Stimulated activated CD8-positive, alpha-beta memory T cell treated with anti-CD3 and anti-CD28 coated beads, Interleukin-4, amount 100 ng/mL, for 48 hours (primary cell): ENCODE measurements at regions not wholly inside any gene's neighbourhood (a gene's known extent, or its start where the extent isn't known, plus 50 kb on each side); places are given as distances from the start of the nearest gene placed in this dataset.
"Not testable (repeated sequence)": the region's sequence is repeated elsewhere in the genome, so short reads cannot be mapped to it uniquely, and the experiment has no call there.

Experiments
- DNase-seq: peaks from one replicate; pipeline ENCODE4 v3.0.0-alpha.2; 2020

- no peak for DNase-seq
These were observed 557.2 kb downstream of the KCTD12 start for GRCh38 chr13:76329004-76329403.

GRCh38 chr13:76326343-76326742 lies 559.9 kb downstream of the KCTD12 start:
- no peak for DNase-seq

- no peak for DNase-seq
These were observed 566.3 kb downstream of the KCTD12 start for GRCh38 chr13:76319921-76320320.

- DNase-seq: no peak
These were observed 569.1 kb downstream of the KCTD12 start for GRCh38 chr13:76316998-76317527.

- no peak for DNase-seq
These were observed 571.7 kb downstream of the KCTD12 start for GRCh38 chr13:76314495-76314894.

GRCh38 chr13:76307142-76307541 lies 579.1 kb downstream of the KCTD12 start:
- DNase-seq: no peak

GRCh38 chr13:76300688-76301087 lies 585.5 kb downstream of the KCTD12 start:
- DNase-seq: no peak

GRCh38 chr13:76297331-76297730 lies 588.9 kb downstream of the KCTD12 start:
- no peak for DNase-seq

- no peak for DNase-seq
These were observed 589.5 kb downstream of the KCTD12 start for GRCh38 chr13:76296751-76297150.

GRCh38 chr13:76295020-76295419 lies 591.2 kb downstream of the KCTD12 start:
- DNase-seq: not testable (repeated sequence)

- DNase-seq: no peak
These were observed 592.5 kb downstream of the KCTD12 start for GRCh38 chr13:76293751-76294150.

- no peak for DNase-seq
These were observed 592.9 kb downstream of the KCTD12 start for GRCh38 chr13:76293346-76293745.

- no peak for DNase-seq
These were observed 593.5 kb downstream of the KCTD12 start for GRCh38 chr13:76292726-76293125.

- DNase-seq: no peak
These were observed 594.2 kb downstream of the KCTD12 start for GRCh38 chr13:76292031-76292430.

- no peak for DNase-seq
These were observed 596.6 kb downstream of the KCTD12 start for GRCh38 chr13:76289558-76289957.

GRCh38 chr13:76286178-76286577 lies 600.0 kb downstream of the KCTD12 start:
- DNase-seq: no peak

GRCh38 chr13:76285463-76285862 lies 600.7 kb downstream of the KCTD12 start:
- no peak for DNase-seq

- DNase-seq: not testable (repeated sequence)
These were observed 606.4 kb downstream of the KCTD12 start for GRCh38 chr13:76279766-76280165.

GRCh38 chr13:76271728-76272232 lies 614.4 kb downstream of the KCTD12 start:
- no peak for DNase-seq

GRCh38 chr13:76268307-76268706 lies 617.9 kb downstream of the KCTD12 start:
- DNase-seq: not testable (repeated sequence)

- DNase-seq: no peak
These were observed 619.0 kb downstream of the KCTD12 start for GRCh38 chr13:76267216-76267615.

- DNase-seq: no peak
These were observed 619.6 kb downstream of the KCTD12 start for GRCh38 chr13:76266561-76266960.

GRCh38 chr13:76250211-76250610 lies 614.1 kb downstream of the LMO7 start:
- no peak for DNase-seq

GRCh38 chr13:76245920-76246319 lies 609.8 kb downstream of the LMO7 start:
- DNase-seq: no peak

- no peak for DNase-seq
These were observed 609.1 kb downstream of the LMO7 start for GRCh38 chr13:76245211-76245610.
